NCI-H2107 (cell line): ENCODE measurements at regions not wholly inside any gene's neighbourhood (a gene's known extent, or its start where the extent isn't known, plus 50 kb on each side); places are given as distances from the start of the nearest gene placed in this dataset.

Experiments used
- DNase-seq: peaks from one replicate; lab custom pipeline; 2025; lab: John Stamatoyannopoulos, UW

DNA sequence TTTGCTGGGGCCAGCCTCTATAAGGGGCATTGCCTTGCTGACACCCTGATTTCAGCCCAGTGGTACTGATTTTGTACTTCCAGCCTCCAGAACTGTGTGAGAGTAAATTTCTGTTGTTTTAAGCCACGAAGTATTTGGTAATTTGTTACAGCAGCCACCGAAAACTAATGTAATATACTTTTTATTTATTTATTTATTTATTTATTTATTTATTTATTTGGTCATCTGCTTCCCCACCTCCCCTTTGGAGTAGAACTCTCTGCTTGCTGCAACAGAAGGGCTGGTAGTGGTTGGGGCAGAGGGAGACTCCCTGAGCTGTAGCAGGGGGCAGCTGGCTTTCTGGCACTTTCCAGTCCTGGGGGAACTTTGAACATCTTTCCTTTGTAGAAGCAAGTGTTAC is 128.4 kb upstream of the RAG2 start:
- no peak for DNase-seq

DNA sequence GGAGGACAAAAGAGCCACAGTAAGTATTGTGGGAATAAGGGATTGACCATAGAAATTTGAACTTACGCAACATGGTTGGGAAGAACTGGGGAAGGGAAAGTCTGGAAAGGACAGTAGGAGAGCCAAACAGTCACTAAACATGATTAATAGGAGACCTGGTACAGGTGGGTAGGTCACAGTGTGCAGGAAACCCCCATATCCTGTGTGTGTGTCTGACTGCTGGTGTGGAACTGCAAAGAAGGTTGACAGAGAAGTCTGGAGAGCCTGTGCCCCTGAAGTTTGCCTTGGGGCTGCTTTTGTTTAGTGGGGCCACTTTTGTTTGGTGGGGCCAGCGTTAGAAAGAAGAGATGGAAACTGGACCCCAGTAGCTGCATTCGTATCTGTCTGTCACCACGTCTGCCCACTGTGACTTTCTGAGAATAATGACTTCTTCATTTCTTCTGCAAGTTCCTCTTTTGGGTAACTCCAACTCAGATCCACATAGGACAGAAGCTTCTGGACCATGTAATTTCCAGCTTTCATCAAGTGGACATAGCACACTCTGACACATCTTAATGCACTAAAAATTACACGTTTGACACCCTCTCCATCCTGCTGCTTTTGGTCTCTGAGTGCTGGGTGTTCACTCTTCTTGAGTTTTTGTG is 126.8 kb upstream of the RAG2 start:
- no peak for DNase-seq

DNA sequence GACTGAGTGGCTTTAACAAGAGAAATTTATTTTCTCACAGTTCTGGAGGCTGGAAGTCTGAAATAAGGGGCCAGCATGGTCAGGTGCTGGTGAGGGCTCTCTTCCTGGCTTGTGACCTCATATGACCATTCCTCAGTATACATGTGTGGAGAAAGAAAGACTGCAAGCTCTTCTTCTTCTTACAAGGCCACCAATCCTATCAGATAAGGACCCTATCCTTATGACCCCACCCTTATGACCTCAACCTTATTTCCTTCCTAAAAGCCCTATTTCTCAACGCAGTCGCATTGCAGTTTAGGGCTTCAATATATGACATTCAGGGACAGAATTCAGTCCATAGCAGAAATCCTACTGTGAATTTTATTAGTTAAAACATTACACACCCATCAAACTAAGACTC is 124.4 kb upstream of the RAG2 start:
- DNase-seq: no peak

DNA sequence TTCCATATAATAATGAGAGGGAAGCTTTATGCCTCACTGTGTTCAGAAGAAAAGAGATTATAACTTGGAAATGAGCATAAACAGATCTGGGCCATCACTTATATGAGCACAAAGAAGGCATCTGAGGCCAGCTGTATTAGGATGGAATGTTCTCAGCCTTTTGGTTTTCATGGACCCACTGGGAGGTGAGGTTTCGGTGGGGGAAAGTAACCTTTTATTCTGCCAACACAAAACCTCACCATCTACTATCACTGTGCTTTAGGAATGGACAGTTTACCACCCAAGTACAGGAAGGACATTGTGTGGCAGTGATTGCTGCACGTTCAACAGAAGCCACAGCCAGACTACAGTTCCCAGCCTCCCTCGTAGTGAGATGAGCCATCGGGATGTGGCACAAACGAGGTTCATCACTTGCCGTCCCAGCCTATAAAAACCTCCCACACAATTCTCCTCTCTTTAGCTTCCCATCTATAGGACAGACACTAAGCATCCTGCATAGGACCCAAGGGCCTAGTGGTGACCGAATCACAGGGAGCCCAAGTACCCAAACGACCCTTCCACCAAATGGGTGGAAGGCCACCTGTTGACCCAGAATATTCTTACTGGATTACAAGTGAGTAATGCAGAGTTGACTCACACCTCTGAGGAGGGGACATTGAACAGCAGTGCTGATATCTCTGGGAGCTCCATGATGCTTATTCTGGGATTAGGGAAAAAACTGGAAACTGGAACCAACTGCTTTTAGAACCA is 121.5 kb upstream of the RAG2 start:
- DNase-seq: no peak

DNA sequence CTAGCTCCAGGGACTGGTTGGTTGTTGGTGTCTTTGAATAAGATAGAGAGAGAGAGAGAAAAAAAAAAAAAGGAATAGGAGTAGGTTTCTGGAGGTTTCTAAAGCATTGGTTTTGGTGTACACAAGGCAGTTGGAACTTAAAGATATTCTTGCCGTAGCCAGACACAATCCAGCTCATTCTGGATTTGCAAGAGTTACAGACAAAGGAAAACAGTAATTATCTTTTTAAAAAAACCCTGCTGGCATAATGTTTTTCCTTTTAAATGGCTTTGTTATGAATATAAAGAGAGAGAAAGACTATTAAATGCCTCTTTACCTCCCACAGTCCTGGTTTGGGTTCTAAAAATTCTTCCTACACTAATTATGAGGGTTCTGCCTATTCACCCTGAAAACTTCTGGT is 120.4 kb upstream of the RAG2 start:
- DNase-seq: no peak

DNA sequence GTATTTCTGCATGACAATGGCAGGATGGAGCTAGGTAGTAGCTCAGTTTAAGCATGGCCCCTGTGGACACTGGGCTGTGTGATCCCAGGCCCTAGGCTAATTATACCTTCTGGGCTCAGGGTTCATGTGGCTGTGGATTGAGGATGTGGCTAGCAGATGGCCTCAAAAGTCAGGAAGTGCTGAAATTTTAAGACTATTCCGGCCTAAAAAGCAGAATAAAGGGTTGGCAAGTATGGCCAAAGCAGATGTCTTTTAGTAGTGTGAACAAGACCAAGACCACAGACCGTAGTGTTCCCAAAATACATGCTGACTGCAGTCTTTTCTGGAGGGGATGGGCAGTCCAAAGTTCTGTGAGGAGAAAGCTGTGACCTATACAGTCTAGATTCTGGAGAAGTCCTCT is 115.7 kb upstream of the RAG2 start:
- no peak for DNase-seq

DNA sequence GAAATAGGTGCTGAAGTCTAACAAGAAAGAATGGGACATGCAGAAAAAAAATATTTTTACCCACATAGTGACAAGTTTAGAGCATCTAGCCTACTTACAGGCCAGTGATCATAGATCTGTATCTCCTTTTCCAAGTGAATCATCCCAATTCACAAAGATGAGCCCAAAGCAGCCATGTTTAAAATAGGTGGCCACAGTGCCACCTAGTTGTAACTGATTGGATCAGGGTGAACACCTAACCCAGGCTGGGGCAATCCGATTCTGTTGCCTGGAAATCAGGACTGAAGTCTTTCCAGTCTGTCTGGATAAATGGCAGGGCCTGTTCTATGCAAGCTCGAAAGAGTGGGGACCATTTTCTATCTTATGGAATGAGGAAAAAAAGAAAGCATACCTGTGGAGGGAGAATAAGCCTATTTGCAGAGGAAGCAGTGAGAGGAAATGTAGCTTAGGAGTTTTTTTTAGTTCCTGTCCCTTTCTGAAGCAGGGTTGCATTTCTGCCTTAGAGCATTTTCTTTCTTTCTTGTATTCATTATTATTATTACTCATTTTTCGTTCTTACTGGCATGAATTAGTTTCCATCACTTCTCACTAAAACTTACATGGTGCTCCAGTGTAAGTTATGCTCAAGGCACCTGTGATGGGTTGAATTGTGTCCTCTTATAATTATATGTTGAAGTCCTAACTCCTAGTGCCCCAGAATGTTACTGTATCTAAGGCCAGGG is 113.2 kb upstream of the RAG2 start:
- DNase-seq: no peak
